Renal cortical epithelial cell (primary cell): ENCODE measurements at regions not wholly inside any gene's neighbourhood (a gene's known extent, or its start where the extent isn't known, plus 50 kb on each side); places are given as distances from the start of the nearest gene placed in this dataset.

Source experiments
- DNase-seq: peaks from one replicate; pipeline ENCODE4 v3.0.0-alpha.2; 2011; ENCODE audit warnings: low read depth

DNA sequence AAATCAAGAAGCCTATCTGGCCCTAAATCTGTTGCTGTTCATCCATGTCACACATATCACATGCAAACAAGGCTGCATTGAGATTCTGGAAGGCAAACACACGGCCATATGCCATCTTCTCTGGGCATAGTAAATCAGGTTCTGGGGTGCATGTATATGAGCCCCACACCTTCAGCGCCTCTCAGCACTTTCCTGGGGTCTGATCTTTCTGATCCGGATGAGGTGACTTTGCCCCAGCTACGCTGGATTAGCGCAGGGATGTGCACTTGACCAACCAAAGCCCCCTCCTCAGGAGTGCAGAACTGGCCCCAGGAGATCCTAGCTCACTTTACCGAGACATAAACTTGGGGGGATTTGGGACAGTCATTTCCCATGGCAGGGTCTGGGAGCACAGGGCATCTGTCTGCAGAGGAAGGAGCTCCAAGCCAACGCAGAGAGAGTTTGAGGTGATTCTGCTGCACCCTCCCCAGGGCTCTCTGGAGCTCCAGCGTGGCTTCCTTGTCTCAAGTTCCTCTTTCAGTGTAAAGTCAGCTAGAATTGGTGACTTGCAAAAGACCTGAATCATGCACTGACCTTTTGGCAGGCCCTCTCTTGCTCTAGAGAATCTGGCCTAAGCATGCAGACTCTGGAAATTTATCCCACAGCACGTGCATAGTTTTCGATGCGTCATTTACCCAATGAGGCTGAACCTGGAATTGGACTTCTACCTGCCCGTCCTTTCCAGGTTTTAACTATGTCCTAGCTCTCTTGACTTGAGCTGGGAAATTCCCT is 63.5 kb upstream of the KLF13 start:
- peak; percentile 96 for DNase-seq

DNA sequence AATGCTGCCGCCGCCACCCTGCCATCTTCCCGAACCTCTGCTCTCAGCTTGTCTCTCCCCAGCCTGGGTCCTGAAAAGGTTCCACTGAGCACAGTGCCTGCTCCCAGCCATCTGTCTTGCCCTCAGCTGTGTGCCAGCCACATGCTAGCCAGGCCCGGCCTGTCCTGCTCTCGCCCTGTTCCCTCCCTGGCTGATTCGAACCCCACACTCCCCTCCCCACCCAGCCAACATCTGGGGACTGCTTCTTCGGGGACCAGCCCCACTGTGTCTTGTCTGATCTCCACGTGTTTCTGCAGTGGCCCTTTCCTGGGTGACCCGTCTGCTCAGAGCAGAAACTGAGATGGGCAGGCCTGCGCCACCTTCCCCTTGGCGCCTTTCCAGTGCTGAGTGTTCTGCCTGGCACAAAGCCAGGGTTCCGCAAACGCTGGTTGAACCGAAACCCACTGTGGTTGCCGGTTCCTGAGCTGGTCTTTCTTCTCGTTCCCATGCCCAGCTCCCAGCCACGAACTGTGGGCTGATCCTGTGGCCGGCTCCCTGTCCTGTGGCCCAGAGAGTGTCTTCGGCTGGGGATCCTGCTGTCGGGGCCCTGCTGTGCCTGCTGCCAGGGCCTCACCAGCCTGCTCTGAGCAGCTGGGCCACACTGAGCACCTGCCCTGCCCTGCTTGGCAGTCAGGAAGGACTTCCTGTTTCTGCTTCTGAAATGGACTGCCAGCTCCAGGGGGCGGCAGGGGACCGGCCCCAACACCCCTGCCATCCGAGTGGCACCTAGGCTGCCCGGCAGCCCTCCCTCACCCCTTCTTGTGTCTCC is 62.7 kb upstream of the KLF13 start:
- peak; percentile 53 for DNase-seq

- DNase-seq: no peak
Observed at GRCh38 chr15:31264559-31265089, 62.0 kb upstream of the KLF13 start.

GRCh38 chr15:31265090-31265870 is 61.4 kb upstream of the KLF13 start:
- DNase-seq: no peak

DNA sequence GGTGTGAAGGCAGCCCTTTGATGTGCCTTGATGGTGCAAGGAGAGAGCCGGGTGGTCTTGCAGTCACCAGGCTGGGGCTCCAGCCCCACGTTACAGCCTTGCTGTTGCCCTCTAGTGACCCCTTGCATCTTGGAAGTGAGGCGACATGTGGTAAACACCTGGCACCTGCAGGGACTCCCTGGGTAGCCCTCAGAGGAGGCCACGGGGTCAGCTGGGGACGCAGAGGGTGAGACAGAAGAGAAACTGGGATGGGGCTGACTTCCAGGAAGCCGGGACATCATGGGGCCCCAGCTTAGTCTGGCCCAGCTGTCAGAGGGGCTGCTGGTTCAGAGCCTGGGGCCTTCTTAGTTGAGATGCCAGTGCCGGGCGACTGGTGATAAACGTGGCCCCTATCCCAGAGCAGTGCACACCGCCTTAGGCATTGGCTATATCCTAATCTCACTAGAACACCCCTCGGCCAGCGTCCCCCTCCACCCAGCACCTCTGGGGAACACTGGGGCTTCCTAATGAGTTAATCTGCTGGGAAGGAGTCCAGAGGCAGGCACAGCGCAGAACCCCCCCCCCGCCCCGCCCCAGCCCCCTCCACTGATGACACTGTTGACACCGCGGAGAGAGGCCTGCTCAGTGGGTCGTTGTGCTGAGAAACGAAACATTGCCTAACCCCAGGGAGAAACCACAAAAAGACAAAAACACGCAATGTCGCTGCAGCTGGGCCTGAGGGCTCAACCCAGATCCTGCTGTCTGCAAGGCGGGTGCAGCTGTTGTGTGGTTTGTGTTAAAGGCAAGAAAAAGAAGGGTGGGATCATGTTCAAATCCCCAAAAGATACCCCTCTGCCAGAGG is 60.5 kb upstream of the KLF13 start:
- no peak for DNase-seq

GRCh38 chr15:31266712-31267111 is 59.9 kb upstream of the KLF13 start:
- DNase-seq: no peak

GRCh38 chr15:31267161-31268107 is 59.2 kb upstream of the KLF13 start:
- DNase-seq: no peak

- no peak for DNase-seq
Observed at GRCh38 chr15:31268108-31268501, 58.5 kb upstream of the KLF13 start.

DNA sequence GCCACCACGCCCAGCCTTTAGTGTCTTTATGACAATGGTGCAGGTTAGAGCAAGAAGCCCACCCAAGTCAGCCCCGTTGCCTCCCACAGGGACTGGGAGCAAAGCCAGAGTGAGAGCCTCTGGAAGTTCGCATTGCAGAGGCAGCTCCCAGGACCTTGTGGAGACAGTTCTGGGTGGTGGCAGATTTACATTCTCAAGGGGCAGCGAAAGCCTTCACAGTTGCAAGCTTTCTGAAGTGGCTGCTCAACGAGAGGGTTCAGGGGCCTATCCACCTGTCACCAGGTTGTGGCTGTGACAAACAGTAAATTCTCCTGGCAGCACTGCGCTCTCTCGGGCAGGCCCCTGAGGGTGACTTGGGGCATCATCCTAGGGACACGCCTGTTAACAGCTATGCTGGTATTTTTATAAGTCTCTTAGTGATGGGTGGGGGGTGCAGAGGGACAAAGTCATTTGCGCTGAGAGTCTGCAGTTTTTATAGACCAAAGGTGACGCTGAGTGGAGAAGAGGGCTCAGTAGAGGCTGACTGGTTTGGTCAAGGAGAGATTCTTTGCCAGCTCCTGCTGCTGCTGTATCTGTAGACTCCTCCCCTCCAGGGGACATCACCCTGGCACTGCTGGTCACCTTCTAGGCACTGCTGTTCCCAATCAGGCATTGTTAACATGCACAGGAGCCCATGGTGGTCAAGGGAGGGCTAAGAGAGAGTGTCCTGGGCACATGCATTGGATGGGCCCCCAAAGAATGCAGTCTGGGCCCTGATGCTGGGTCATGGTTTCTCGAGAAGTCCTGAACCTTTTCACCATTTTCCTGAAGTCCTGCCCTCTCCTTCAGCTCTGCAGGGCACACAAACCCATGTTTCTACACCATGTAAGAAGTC is 57.5 kb upstream of the KLF13 start:
- no peak for DNase-seq

- DNase-seq: no peak
Observed at GRCh38 chr15:31269816-31270575, 56.6 kb upstream of the KLF13 start.

DNA sequence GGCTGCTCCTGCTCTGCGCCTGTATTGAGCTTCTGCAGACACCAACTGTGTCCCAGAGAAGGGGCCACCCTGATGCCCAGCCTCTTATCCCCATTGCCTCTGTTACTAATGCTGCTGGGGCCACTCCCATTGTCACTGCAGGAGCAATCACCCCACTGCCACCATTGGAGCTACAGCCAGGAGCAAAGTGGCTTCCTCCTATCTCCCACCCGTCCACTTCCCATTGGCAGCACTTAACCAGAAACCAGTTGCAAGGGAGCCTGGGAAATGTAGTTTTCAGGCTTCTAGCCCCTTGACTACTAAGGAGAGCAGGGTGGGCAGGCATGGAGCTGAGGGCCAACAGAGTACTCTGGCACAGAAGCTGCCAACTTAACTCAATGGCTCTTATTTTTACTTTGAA is 55.9 kb upstream of the KLF13 start:
- no peak for DNase-seq

DNA sequence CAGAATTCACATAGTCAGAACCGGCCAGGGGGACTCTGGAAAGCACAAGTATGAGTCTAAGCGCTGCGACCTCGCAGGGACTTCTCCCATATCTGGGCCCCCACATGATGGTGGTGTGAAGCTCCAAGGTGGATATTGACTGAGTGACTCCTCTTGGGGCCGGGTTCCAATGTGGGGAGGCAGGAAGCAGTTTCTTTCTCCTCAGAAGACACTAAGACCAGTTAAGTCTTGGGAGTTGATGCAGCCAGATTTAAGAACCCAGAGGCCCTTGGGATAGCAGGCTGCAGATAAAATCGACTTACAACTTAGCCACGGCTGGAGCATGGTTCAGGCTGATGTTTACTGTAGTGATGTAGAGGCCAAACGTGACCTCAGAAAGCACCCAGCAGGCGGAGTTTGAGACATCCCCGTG is 55.4 kb upstream of the KLF13 start:
- DNase-seq: no peak

DNA sequence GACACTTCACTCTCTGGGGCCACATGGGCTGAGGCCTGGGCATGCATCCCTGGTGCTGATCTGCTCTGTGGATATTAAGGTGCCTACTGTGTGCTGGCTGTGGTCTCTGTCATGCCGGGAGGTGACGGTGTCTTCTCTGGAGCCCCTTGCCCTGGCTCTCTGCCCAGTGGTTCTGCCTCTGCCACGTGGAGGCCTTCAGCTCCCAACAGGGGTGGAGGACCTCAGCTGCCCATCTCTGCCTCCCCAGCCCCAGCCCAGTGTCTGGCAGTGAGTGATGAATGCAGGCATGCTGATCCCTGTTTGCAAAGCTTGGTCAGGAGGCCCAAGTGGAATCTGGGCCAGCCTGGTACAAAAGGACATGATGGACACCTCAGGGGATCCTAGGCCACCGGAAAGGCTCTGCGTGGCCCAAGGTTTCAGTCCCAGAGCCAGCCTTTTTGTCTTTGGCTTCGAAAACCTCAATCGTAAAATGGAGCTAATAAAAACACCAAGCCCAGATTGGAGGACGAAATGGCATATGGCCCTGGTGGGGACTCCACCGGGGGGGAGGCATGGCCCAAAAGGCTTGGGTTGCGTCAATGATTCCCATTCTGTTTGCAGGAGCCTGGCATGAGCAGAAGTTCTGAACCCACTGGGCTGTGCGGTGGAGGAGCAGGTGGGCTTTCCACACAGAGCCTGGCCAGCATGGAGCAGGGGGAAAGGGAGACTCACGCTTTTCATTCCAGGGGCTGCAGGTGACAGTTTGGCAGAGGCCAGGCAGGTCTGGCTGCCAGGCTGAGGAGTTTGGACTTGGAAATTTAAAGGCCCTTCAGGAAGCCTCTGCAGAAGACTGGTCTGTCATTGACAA is 54.7 kb upstream of the KLF13 start:
- DNase-seq: no peak

DNA sequence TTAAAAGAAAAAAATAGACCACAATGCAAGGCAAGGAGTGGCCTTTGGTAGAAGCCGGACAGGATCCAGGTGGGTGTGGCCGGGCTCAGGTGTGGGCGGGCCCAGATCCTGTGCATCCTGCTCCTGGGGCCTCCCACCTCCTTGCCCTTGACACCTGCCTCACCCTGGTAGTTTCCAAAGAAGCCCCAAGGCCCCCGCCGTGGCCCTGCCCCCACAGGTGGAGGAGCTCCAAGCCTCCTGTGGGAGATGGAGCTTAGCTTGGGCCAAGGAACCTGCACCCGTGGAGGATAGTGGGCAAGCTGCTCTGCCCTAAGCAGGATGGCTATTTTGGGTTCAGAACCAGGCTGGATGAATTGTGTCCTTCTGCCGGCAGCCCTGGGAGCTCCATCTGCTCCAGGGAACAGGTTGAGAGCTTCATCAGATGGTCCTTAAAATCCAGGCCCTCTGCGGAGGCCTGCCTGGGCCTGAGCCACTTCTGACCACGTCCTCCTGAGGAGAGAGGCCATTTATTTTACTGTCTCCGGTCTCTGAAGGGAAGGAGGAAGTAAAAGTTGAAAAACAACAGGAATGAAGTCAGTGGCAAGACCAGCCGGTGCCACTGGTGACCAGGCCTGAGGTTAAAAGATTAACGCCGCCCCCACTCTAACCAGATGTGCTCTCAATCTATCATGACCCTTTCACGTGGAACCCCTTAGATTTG is 53.9 kb upstream of the KLF13 start:
- DNase-seq: no peak

GRCh38 chr15:31273258-31273941 is 53.2 kb upstream of the KLF13 start:
- DNase-seq: no peak
